ENCODE measurements at regions not wholly inside any gene's neighbourhood (a gene's known extent, or its start where the extent isn't known, plus 50 kb on each side); places are given as distances from the start of the nearest gene placed in this dataset.

GRCh38 chr7:145082366-145083161 lies 246.7 kb upstream of the TPK1 start:
- Histone ChIP-seq H4K20me1 (ENCODE audit: control insufficient read depth, insufficient read depth, low read length, poor library complexity, severe bottlenecking) (no peaks in the 10 kb centered on the region), H3K4me3 (ENCODE audit: control extremely low read depth in 1 of 5, extremely low read depth in 1 of 5, insufficient read depth in 1 of 5, low read depth in 2 of 5, low read length in 4 of 5) (no peak overlapping the region), H3K27me3 (replicated peaks in 1 of 4; ENCODE audit: control extremely low read depth in 1 of 4, control insufficient read depth in 3 of 4, insufficient read depth in 4 of 4, low read length in 3 of 4) (no peaks in the 10 kb centered on the region), H3K9me3 (ENCODE audit: control extremely low read depth in 1 of 3, control insufficient read depth in 2 of 3, insufficient read depth in 1 of 3, low read length in 2 of 3) (peaks cover 0 to 6% (median 0%) of the 10 kb centered on the region in 3 donors), H3K79me2 (ENCODE audit: control insufficient read depth, insufficient read depth, low read length) (no peaks in the 10 kb centered on the region), H3K4me1 (ENCODE audit: control insufficient read depth in 2 of 2, insufficient read depth in 2 of 2, low read length in 2 of 2) (no peaks in the 10 kb centered on the region), H3K36me3 (replicated peaks in 1 of 2; ENCODE audit: control extremely low read depth in 1 of 2, control insufficient read depth in 1 of 2, extremely low read depth in 1 of 2, insufficient read depth in 2 of 2, low read length in 1 of 2) (no peaks in the 10 kb centered on the region), H3K27ac (ENCODE audit: low read length in 2 of 2) (no peak overlapping the region), H2AFZ (ENCODE audit: insufficient read depth, low read depth, low read length, poor library complexity, severe bottlenecking) (no peak overlapping the region), H3K4me2 (replicated peaks; ENCODE audit: low read depth, low read length, poor library complexity, severe bottlenecking) (no peak overlapping the region), H3K9ac (ENCODE audit: low read length) (no peak overlapping the region)
- Mint-ChIP-seq H3K27me3 (no peaks in the 10 kb centered on the region), H3K4me1 (no peaks in the 10 kb centered on the region), H3K9me3 (ENCODE audit: insufficient read depth) (no peaks in the 10 kb centered on the region), H3K27ac (no peak overlapping the region), H3K4me3 (no peak overlapping the region)
- intact Hi-C loops (cut with micrococcal nuclease), result no loop called here
- DNase-seq, result no peak
- 78% methylated on average over 5 of the region's 6 CpGs for WGBS (ENCODE audit: insufficient coverage)
- ChIA-PET POLR2A (no interaction called here), CTCF (no interaction called here)
- no peak for ATAC-seq (ENCODE audit: low read depth)
- TF ChIP-seq CTCF (IDR thresholded peaks at IDR 0.05) (no peak), EZH2 (IDR thresholded peaks at IDR 0.05; ENCODE audit: borderline replicate concordance, insufficient read depth, low read depth, low read length, poor library complexity, severe bottlenecking) (no peak)

- H3K4me3 ChIP-seq (ENCODE audit: control extremely low read depth in 1 of 5, extremely low read depth in 1 of 5, insufficient read depth in 1 of 5, low read depth in 2 of 5, low read length in 4 of 5), result no peak overlapping the region
- ChIA-PET CTCF (no interaction called here), POLR2A (no interaction called here)
- DNase-seq (no peak), ATAC-seq (ENCODE audit: low read depth) (no peak)
- intact Hi-C loops (cut with micrococcal nuclease), result no loop called here
- H3K27me3 Mint-ChIP-seq, result no peaks in the 10 kb centered on the region
- H3K9me3 Mint-ChIP-seq (ENCODE audit: insufficient read depth), result peaks cover 2% of the 10 kb centered on the region
- no peaks in the 10 kb centered on the region for H3K4me1 Mint-ChIP-seq
- H3K27ac Mint-ChIP-seq, result no peak overlapping the region
- H4K20me1 ChIP-seq (ENCODE audit: control insufficient read depth, insufficient read depth, low read length, poor library complexity, severe bottlenecking), result no peaks in the 10 kb centered on the region
- no peak overlapping the region for H3K9ac ChIP-seq (ENCODE audit: low read length)
- H3K79me2 ChIP-seq (ENCODE audit: control insufficient read depth, insufficient read depth, low read length), result no peaks in the 10 kb centered on the region
- 60% methylated on average over 1 of the region's 2 CpGs for WGBS (ENCODE audit: insufficient coverage)
- no peak overlapping the region for H3K4me3 Mint-ChIP-seq
- no peaks in the 10 kb centered on the region for H3K27me3 ChIP-seq (replicated peaks in 1 of 4; ENCODE audit: control extremely low read depth in 1 of 4, control insufficient read depth in 3 of 4, insufficient read depth in 4 of 4, low read length in 3 of 4)
- no peak overlapping the region for H3K27ac ChIP-seq (ENCODE audit: low read length in 2 of 2)
- H3K9me3 ChIP-seq (ENCODE audit: control extremely low read depth in 1 of 3, control insufficient read depth in 2 of 3, insufficient read depth in 1 of 3, low read length in 2 of 3), result no peaks in the 10 kb centered on the region
- TF ChIP-seq CTCF (IDR thresholded peaks at IDR 0.05), result no peak
- no peak for TF ChIP-seq EZH2 (IDR thresholded peaks at IDR 0.05; ENCODE audit: borderline replicate concordance, insufficient read depth, low read depth, low read length, poor library complexity, severe bottlenecking)
- H2AFZ ChIP-seq (ENCODE audit: insufficient read depth, low read depth, low read length, poor library complexity, severe bottlenecking), result no peak overlapping the region
- no peak overlapping the region for H3K4me2 ChIP-seq (replicated peaks; ENCODE audit: low read depth, low read length, poor library complexity, severe bottlenecking)
- H3K4me1 ChIP-seq (ENCODE audit: control insufficient read depth in 2 of 2, insufficient read depth in 2 of 2, low read length in 2 of 2), result no peaks in the 10 kb centered on the region
- H3K36me3 ChIP-seq (replicated peaks in 1 of 2; ENCODE audit: control extremely low read depth in 1 of 2, control insufficient read depth in 1 of 2, extremely low read depth in 1 of 2, insufficient read depth in 2 of 2, low read length in 1 of 2), result no peaks in the 10 kb centered on the region
Observed at GRCh38 chr7:145065473-145065872, 229.6 kb upstream of the TPK1 start.
